Astrocyte (in vitro differentiated cells and primary cell): ENCODE measurements at regions not wholly inside any gene's neighbourhood (a gene's known extent, or its start where the extent isn't known, plus 50 kb on each side); places are given as distances from the start of the nearest gene placed in this dataset.

Experiments
- CTCF ChIP-seq: IDR thresholded peaks from 2 replicates; pipeline ENCODE4 v1.5.1; 2011; ENCODE audit warnings: low read depth, mild to moderate bottlenecking, inconsistent platforms, low read length, moderate library complexity; ENCODE audit not compliant: insufficient read depth
- EZH2 ChIP-seq: IDR thresholded peaks from 2 replicates; pipeline ENCODE4 v1.6.1; 2012; ENCODE audit warnings: mild to moderate bottlenecking, low read length, inconsistent platforms; ENCODE audit not compliant: insufficient read depth

- no peak for TF ChIP-seq EZH2
- no peak for TF ChIP-seq CTCF
These were observed 171.7 kb downstream of the TLE3 start for GRCh38 chr15:69926006-69926405.
